KMS-11 (cell line): ENCODE measurements at regions not wholly inside any gene's neighbourhood (a gene's known extent, or its start where the extent isn't known, plus 50 kb on each side); places are given as distances from the start of the nearest gene placed in this dataset.

ENCODE experiments used
- H2AFZ ChIP-seq: fragments of 200-600 bp; sonication (generic); 2 replicates; pipeline ENCODE4 v1.6.1; 2016; ENCODE audit warnings: antibody characterized with exemption, mixed run types, low read depth
- H3K27ac ChIP-seq: fragments of 200-600 bp; sonication (generic); 2 replicates; pipeline ENCODE4 v1.6.1; 2016; ENCODE audit warnings: mild to moderate bottlenecking, mixed run types
- H3K27me3 ChIP-seq: fragments of 200-600 bp; sonication (generic); 2 replicates; pipeline ENCODE4 v1.6.1; 2017; ENCODE audit warnings: mild to moderate bottlenecking, low read depth, mixed run types, moderate library complexity; ENCODE audit not compliant: insufficient read depth
- H3K36me3 ChIP-seq: fragments of 200-600 bp; sonication (generic); 2 replicates; pipeline ENCODE4 v1.6.1; 2017; ENCODE audit warnings: mild to moderate bottlenecking, mixed run types; ENCODE audit not compliant: insufficient read depth
- H3K4me1 ChIP-seq: fragments of 200-600 bp; sonication (generic); 2 replicates; pipeline ENCODE4 v1.6.1; 2016; ENCODE audit warnings: mild to moderate bottlenecking, low read depth, mixed run types; ENCODE audit not compliant: poor library complexity, severe bottlenecking
- H3K4me2 ChIP-seq: fragments of 200-600 bp; sonication (generic); 2 replicates; pipeline ENCODE4 v1.7.0; 2016; ENCODE audit warnings: mild to moderate bottlenecking, mixed run types
- H3K4me3 ChIP-seq: fragments of 200-600 bp; sonication (generic); IDR thresholded peaks from 2 replicates; pipeline ENCODE4 v1.6.1; 2017; ENCODE audit warnings: low read depth, low read length, mixed read lengths; ENCODE audit not compliant: insufficient read depth
- H3K79me2 ChIP-seq: fragments of 200-600 bp; sonication (generic); 2 replicates; pipeline ENCODE4 v1.6.1; 2016; ENCODE audit warnings: low read depth, mixed run types; ENCODE audit not compliant: insufficient read depth
- H3K9ac ChIP-seq: fragments of 200-600 bp; sonication (generic); 2 replicates; pipeline ENCODE4 v1.6.1; 2016; ENCODE audit warnings: mild to moderate bottlenecking, mixed run types
- H4K20me1 ChIP-seq: fragments of 200-600 bp; sonication (generic); 2 replicates; pipeline ENCODE4 v1.6.1; 2016; ENCODE audit warnings: mild to moderate bottlenecking, mixed run types; ENCODE audit not compliant: insufficient read depth
- CTCF ChIP-seq: fragments of 200-600 bp; sonication (generic); conservative IDR thresholded peaks from 2 replicates; pipeline ENCODE4 v1.6.1; 2017; ENCODE audit warnings: low read depth, mild to moderate bottlenecking, antibody characterized with exemption, low read length, moderate library complexity, mixed read lengths

GRCh38 chr5:53337827-53338226, 142.6 kb upstream of the FST start:
- no peaks in the 10 kb centered on the region for H3K79me2 ChIP-seq
- H3K27ac ChIP-seq: no peak overlapping the region
- no peak overlapping the region for H2AFZ ChIP-seq
- H3K36me3 ChIP-seq: no peaks in the 10 kb centered on the region
- no peak overlapping the region for H3K4me3 ChIP-seq
- H3K27me3 ChIP-seq: no peaks in the 10 kb centered on the region
- H3K4me2 ChIP-seq: no peak overlapping the region
- no peak overlapping the region for H3K9ac ChIP-seq
- H4K20me1 ChIP-seq: no peaks in the 10 kb centered on the region
- H3K4me1 ChIP-seq: no peaks in the 10 kb centered on the region
- TF ChIP-seq CTCF: no peak

GRCh38 chr5:53338971-53339370, 141.5 kb upstream of the FST start:
- no peak overlapping the region for H3K27ac ChIP-seq
- H3K4me1 ChIP-seq: no peaks in the 10 kb centered on the region
- H3K27me3 ChIP-seq: no peaks in the 10 kb centered on the region
- no peaks in the 10 kb centered on the region for H4K20me1 ChIP-seq
- TF ChIP-seq CTCF: no peak
- H3K9ac ChIP-seq: no peak overlapping the region
- H3K4me2 ChIP-seq: no peak overlapping the region
- no peaks in the 10 kb centered on the region for H3K79me2 ChIP-seq
- H3K36me3 ChIP-seq: no peaks in the 10 kb centered on the region
- no peak overlapping the region for H3K4me3 ChIP-seq
- H2AFZ ChIP-seq: no peak overlapping the region

- H3K27me3 ChIP-seq: no peaks in the 10 kb centered on the region
- H3K4me2 ChIP-seq: no peak overlapping the region
- H3K4me1 ChIP-seq: no peaks in the 10 kb centered on the region
- H3K36me3 ChIP-seq: no peaks in the 10 kb centered on the region
- H2AFZ ChIP-seq: no peak overlapping the region
- no peak overlapping the region for H3K27ac ChIP-seq
- no peak for TF ChIP-seq CTCF
- no peaks in the 10 kb centered on the region for H3K79me2 ChIP-seq
- no peaks in the 10 kb centered on the region for H4K20me1 ChIP-seq
- no peak overlapping the region for H3K9ac ChIP-seq
- H3K4me3 ChIP-seq: no peak overlapping the region
Observed at GRCh38 chr5:53339962-53340540, 140.4 kb upstream of the FST start.

DNA sequence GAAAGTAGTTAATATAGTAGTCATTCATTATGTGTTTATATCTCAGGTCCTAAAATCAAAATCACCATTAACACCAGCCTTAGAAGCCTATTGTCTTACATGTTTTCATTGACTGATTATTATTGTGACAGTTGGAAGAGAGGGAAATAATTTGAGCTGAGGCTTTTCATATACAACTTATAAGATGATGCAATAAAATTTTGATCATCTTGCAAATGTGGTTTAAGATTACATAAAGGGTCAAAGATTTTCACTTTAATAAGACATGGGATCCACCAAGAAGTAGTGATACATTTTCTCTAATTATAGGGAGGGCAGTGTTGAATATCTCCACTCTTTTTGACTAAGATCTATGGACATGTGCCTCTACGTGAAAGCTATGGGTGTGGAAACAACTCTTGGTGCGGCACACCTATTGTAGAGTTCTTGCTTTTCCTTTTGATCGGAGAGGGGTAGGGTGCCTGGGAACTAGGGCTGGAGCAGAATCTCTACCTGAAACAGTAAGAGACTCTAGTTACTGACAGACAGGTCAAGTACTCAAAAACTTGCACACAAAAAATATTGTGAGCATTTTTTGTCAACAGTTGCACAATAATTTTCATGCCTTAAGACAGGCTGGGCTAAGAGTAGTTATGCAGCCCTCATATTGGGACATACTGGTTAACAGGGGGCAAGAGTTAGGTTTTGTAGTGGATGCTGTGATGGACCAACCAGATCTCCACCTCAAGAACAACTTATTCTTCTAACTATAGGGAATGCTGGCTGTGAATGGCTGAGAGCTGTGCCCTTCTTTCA, 139.3 kb upstream of the FST start:
- TF ChIP-seq CTCF: no peak
- Histone ChIP-seq H3K4me2 (no peak overlapping the region), H3K4me1 (no peaks in the 10 kb centered on the region), H2AFZ (no peak overlapping the region), H3K79me2 (no peaks in the 10 kb centered on the region), H3K9ac (no peak overlapping the region), H3K4me3 (no peak overlapping the region), H3K27ac (no peak overlapping the region), H3K36me3 (no peaks in the 10 kb centered on the region), H4K20me1 (no peaks in the 10 kb centered on the region), H3K27me3 (no peaks in the 10 kb centered on the region)
